Neural progenitor cell (in vitro differentiated cells): ENCODE measurements at regions not wholly inside any gene's neighbourhood (a gene's known extent, or its start where the extent isn't known, plus 50 kb on each side); places are given as distances from the start of the nearest gene placed in this dataset.

ENCODE experiments used
- EZH2 ChIP-seq: fragments of 200-600 bp; sonication (generic); IDR thresholded peaks from 2 replicates; pipeline ENCODE4 v1.6.1; 2017; ENCODE audit warnings: antibody characterized with exemption, mild to moderate bottlenecking, moderate library complexity
- EZH2phosphoT487 ChIP-seq: fragments of 200-600 bp; sonication (generic); IDR thresholded peaks from 2 replicates; pipeline ENCODE4 v1.6.1; 2017; ENCODE audit warnings: antibody characterized with exemption
- TF ChIP-seq, protein P1 (sequence below): fragments of 200-600 bp; sonication (generic); IDR thresholded peaks from 2 replicates; pipeline ENCODE4 v1.5.1; 2017; ENCODE audit warnings: antibody characterized with exemption, mild to moderate bottlenecking

DNA sequence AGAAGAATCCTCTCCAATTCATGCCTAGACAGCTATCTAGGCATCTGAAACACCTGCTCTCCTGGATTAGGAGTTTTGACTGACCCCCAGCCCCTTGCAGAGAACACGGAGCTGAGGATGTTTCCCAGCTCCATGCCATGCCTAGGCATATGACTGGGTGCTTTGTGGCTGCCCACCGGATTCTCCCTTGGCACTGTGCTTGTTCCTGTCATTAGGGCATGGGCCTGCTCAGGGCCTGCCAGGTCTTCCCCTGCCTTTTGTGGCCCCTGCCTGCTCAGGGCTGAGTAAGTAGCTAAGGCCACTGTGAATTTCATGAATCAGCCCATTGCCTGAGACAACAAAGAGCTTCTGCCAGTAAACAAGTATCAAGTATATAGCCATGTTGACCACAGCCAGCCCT, 867.4 kb downstream of the TECRL start:
- TF ChIP-seq, protein P1, sequence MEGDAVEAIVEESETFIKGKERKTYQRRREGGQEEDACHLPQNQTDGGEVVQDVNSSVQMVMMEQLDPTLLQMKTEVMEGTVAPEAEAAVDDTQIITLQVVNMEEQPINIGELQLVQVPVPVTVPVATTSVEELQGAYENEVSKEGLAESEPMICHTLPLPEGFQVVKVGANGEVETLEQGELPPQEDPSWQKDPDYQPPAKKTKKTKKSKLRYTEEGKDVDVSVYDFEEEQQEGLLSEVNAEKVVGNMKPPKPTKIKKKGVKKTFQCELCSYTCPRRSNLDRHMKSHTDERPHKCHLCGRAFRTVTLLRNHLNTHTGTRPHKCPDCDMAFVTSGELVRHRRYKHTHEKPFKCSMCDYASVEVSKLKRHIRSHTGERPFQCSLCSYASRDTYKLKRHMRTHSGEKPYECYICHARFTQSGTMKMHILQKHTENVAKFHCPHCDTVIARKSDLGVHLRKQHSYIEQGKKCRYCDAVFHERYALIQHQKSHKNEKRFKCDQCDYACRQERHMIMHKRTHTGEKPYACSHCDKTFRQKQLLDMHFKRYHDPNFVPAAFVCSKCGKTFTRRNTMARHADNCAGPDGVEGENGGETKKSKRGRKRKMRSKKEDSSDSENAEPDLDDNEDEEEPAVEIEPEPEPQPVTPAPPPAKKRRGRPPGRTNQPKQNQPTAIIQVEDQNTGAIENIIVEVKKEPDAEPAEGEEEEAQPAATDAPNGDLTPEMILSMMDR: no peak
- TF ChIP-seq EZH2 (no peak), EZH2phosphoT487 (no peak)
